Neural cell (in vitro differentiated cells): ENCODE measurements at regions not wholly inside any gene's neighbourhood (a gene's known extent, or its start where the extent isn't known, plus 50 kb on each side); places are given as distances from the start of the nearest gene placed in this dataset.

Source experiments
- EP300 ChIP-seq: fragments of 450-650 bp; conservative IDR thresholded peaks from 2 replicates; pipeline ENCODE4 v1.6.1; 2014; ENCODE audit warnings: antibody characterized with exemption, mild to moderate bottlenecking, moderate library complexity; ENCODE audit not compliant: poor library complexity, severe bottlenecking
- EZH2 ChIP-seq: fragments of 200-600, 300-800 bp; shearing (Covaris generic), sonication (generic); IDR thresholded peaks from 2 replicates; pipeline ENCODE4 v1.6.1; 2014; ENCODE audit warnings: antibody characterized with exemption, low read length, borderline replicate concordance, mild to moderate bottlenecking; ENCODE audit not compliant: insufficient read depth, poor library complexity, severe bottlenecking
- MXI1 ChIP-seq: fragments of 450-650 bp; conservative IDR thresholded peaks from 2 replicates; pipeline ENCODE4 v1.6.1; 2014; ENCODE audit warnings: antibody characterized with exemption, mild to moderate bottlenecking; ENCODE audit not compliant: poor library complexity, severe bottlenecking
- POLR2AphosphoS5 ChIP-seq: IDR thresholded peaks from 2 replicates; pipeline ENCODE4 v1.6.1; 2012
- TAF1 ChIP-seq: IDR thresholded peaks from 2 replicates; pipeline ENCODE4 v1.6.1; 2012; ENCODE audit warnings: low read depth
- TF ChIP-seq, protein P1 (sequence below): fragments of 450-650 bp; IDR thresholded peaks from 2 replicates; pipeline ENCODE4 v1.5.1; 2014; ENCODE audit warnings: antibody characterized with exemption, mild to moderate bottlenecking, moderate library complexity; ENCODE audit not compliant: poor library complexity, severe bottlenecking

DNA sequence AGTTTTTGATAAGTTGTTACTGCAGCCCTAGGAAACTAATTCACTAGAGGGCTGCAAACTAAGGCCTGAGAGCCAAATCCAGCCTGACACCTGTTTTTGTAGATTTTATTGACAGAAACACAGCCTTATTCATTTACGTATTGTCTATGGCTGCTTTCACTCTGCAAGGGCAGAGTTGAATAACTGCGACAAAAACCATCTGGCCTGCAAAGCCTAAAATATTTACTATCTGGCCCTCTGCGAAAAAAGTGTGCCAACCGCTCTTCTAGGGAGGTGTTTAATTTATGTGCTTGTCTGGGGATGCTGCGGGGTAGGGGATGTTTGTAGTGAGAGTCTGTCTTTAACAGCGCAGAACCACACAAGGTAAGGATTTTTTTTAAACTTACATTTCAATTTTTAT lies 165.0 kb upstream of the RBFOX1 start:
- TF ChIP-seq, protein P1, sequence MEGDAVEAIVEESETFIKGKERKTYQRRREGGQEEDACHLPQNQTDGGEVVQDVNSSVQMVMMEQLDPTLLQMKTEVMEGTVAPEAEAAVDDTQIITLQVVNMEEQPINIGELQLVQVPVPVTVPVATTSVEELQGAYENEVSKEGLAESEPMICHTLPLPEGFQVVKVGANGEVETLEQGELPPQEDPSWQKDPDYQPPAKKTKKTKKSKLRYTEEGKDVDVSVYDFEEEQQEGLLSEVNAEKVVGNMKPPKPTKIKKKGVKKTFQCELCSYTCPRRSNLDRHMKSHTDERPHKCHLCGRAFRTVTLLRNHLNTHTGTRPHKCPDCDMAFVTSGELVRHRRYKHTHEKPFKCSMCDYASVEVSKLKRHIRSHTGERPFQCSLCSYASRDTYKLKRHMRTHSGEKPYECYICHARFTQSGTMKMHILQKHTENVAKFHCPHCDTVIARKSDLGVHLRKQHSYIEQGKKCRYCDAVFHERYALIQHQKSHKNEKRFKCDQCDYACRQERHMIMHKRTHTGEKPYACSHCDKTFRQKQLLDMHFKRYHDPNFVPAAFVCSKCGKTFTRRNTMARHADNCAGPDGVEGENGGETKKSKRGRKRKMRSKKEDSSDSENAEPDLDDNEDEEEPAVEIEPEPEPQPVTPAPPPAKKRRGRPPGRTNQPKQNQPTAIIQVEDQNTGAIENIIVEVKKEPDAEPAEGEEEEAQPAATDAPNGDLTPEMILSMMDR: no peak
- TF ChIP-seq EP300 (no peak), EZH2 (no peak), TAF1 (no peak), POLR2AphosphoS5 (no peak), MXI1 (no peak)
